ENCODE measurements at regions not wholly inside any gene's neighbourhood (a gene's known extent, or its start where the extent isn't known, plus 50 kb on each side); places are given as distances from the start of the nearest gene placed in this dataset.

DNA sequence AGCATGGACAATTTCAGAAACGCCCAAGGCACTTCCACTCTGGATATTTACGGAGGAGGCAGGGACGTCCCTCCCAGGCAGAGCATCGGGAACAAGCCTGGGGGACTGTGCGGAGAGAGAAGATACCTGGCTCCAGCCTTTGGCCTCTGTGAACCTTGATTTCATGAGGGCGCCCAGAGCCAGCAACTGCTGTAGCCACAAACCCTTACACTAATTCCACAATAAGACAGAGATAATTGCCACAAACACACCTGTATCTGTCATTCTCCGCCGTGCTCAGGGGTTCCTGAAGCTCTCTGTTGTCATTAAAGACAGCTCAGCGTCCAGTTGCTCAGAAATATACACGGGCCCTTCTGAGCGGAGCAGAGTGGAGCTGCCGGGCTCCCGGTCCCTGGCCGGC lies 1292.1 kb downstream of the TBC1D22A start:
- TF ChIP-seq, protein P1, sequence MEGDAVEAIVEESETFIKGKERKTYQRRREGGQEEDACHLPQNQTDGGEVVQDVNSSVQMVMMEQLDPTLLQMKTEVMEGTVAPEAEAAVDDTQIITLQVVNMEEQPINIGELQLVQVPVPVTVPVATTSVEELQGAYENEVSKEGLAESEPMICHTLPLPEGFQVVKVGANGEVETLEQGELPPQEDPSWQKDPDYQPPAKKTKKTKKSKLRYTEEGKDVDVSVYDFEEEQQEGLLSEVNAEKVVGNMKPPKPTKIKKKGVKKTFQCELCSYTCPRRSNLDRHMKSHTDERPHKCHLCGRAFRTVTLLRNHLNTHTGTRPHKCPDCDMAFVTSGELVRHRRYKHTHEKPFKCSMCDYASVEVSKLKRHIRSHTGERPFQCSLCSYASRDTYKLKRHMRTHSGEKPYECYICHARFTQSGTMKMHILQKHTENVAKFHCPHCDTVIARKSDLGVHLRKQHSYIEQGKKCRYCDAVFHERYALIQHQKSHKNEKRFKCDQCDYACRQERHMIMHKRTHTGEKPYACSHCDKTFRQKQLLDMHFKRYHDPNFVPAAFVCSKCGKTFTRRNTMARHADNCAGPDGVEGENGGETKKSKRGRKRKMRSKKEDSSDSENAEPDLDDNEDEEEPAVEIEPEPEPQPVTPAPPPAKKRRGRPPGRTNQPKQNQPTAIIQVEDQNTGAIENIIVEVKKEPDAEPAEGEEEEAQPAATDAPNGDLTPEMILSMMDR (IDR thresholded peaks at IDR 0.05; ENCODE audit: low read depth, low read length, poor library complexity, severe bottlenecking), result no peak
- TF ChIP-seq EZH2phosphoT487 (IDR thresholded peaks at IDR 0.05; ENCODE audit: borderline replicate concordance, low read length), result no peak
